GM19328 (cell line): ENCODE measurements at regions not wholly inside any gene's neighbourhood (a gene's known extent, or its start where the extent isn't known, plus 50 kb on each side); places are given as distances from the start of the nearest gene placed in this dataset.
"Not testable (repeated sequence)": the region's sequence is repeated elsewhere in the genome, so short reads cannot be mapped to it uniquely, and the experiment has no call there.

ENCODE experiments used
- ATAC-seq: cut with Tn5 transposase; IDR thresholded peaks from one replicate; pipeline ENCODE4 v1.9.1; 2021; ENCODE audit warnings: mild to moderate bottlenecking, moderate library complexity; ENCODE audit not compliant: unreplicated experiment

- no peak for ATAC-seq
These were observed 1668.7 kb downstream of the SUCLG1 start for GRCh38 chr2:82790206-82791021.

- ATAC-seq = no peak
These were observed 1669.3 kb downstream of the SUCLG1 start for GRCh38 chr2:82789851-82790205.

- ATAC-seq = no peak
These were observed 1677.7 kb downstream of the SUCLG1 start for GRCh38 chr2:82781176-82781915.

- no peak for ATAC-seq
These were observed 1679.0 kb downstream of the SUCLG1 start for GRCh38 chr2:82780050-82780449.

GRCh38 chr2:82752396-82752795, 1706.7 kb downstream of the SUCLG1 start:
- no peak for ATAC-seq

- no peak for ATAC-seq
These were observed 1710.4 kb downstream of the SUCLG1 start for GRCh38 chr2:82748653-82749052.

- no peak for ATAC-seq
These were observed 1718.6 kb downstream of the SUCLG1 start for GRCh38 chr2:82740527-82740926.

- ATAC-seq = not testable (repeated sequence)
These were observed 1721.1 kb downstream of the SUCLG1 start for GRCh38 chr2:82737965-82738364.

- no peak for ATAC-seq
These were observed 1723.7 kb downstream of the SUCLG1 start for GRCh38 chr2:82735336-82735735.

GRCh38 chr2:82731824-82732223, 1727.3 kb downstream of the SUCLG1 start:
- ATAC-seq = no peak

GRCh38 chr2:82730811-82731210, 1728.3 kb downstream of the SUCLG1 start:
- ATAC-seq = no peak

- ATAC-seq = no peak
These were observed 1731.0 kb downstream of the SUCLG1 start for GRCh38 chr2:82728090-82728489.

- ATAC-seq = no peak
These were observed 1750.4 kb downstream of the SUCLG1 start for GRCh38 chr2:82708681-82709080.

GRCh38 chr2:82697231-82697630, 1761.8 kb downstream of the SUCLG1 start:
- no peak for ATAC-seq

GRCh38 chr2:82694431-82694830, 1764.6 kb downstream of the SUCLG1 start:
- ATAC-seq = no peak

GRCh38 chr2:82690757-82691411, 1768.2 kb downstream of the SUCLG1 start:
- no peak for ATAC-seq

- no peak for ATAC-seq
These were observed 1783.9 kb downstream of the SUCLG1 start for GRCh38 chr2:82675186-82675585.

GRCh38 chr2:82674652-82675051, 1784.4 kb downstream of the SUCLG1 start:
- ATAC-seq = no peak

GRCh38 chr2:82667491-82667890, 1791.6 kb downstream of the SUCLG1 start:
- ATAC-seq = no peak

GRCh38 chr2:82665691-82666090, 1793.4 kb downstream of the SUCLG1 start:
- ATAC-seq = no peak

- no peak for ATAC-seq
These were observed 1802.0 kb downstream of the SUCLG1 start for GRCh38 chr2:82657106-82657505.

GRCh38 chr2:82656420-82656819, 1802.7 kb downstream of the SUCLG1 start:
- no peak for ATAC-seq
